ENCODE measurements at regions not wholly inside any gene's neighbourhood (a gene's known extent, or its start where the extent isn't known, plus 50 kb on each side); places are given as distances from the start of the nearest gene placed in this dataset.

DNA sequence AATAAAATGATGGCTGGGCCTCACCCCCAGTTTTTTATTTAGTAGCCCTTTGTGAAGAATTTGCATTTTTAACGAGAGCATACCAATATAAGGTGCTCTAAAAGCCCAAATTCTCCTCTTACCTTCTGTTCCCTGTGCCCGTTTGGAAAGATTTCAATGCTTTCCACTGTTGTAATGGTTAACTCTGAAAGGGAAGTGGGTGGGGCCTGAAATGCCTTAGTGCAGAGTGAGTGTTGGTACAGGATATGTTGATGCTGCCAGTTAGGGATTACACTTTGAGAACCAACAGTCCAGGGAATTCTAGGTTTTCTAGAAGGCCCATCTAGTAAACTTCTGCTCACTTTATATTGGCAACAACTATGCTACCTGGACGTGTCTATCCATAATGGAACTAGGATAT lies 562.7 kb upstream of the NRSN1 start:
- Histone ChIP-seq H3K4me2 (ENCODE audit: low read depth, low read length, poor library complexity, severe bottlenecking) (no peak overlapping the region), H3K27me3 (ENCODE audit: insufficient read depth, low read length, poor library complexity, severe bottlenecking) (no peaks in the 10 kb centered on the region), H3F3A (ENCODE audit: low read depth) (no peaks in the 10 kb centered on the region), H3K4me1 (ENCODE audit: insufficient read depth, low read length, poor library complexity, severe bottlenecking) (no peaks in the 10 kb centered on the region), H2AFZ (ENCODE audit: low read length) (no peak overlapping the region), H3K9ac (ENCODE audit: low read depth, low read length, poor library complexity, severe bottlenecking) (no peak overlapping the region), H3K79me2 (ENCODE audit: insufficient read depth, low read length) (no peaks in the 10 kb centered on the region), H3K4me3 (ENCODE audit: low read length, poor library complexity, severe bottlenecking) (no peak overlapping the region), H3K9me3 (ENCODE audit: insufficient read depth, low read depth, low read length) (no peaks in the 10 kb centered on the region; the same call in 1 of the 2 replicates), H4K20me1 (ENCODE audit: insufficient read depth, low read length, poor library complexity, severe bottlenecking) (no peaks in the 10 kb centered on the region), H3K36me3 (ENCODE audit: insufficient read depth, low read length) (no peaks in the 10 kb centered on the region), H3K9me2 (replicated peaks; ENCODE audit: low read depth, low read length) (no peaks in the 10 kb centered on the region)
- TF ChIP-seq, protein P1, sequence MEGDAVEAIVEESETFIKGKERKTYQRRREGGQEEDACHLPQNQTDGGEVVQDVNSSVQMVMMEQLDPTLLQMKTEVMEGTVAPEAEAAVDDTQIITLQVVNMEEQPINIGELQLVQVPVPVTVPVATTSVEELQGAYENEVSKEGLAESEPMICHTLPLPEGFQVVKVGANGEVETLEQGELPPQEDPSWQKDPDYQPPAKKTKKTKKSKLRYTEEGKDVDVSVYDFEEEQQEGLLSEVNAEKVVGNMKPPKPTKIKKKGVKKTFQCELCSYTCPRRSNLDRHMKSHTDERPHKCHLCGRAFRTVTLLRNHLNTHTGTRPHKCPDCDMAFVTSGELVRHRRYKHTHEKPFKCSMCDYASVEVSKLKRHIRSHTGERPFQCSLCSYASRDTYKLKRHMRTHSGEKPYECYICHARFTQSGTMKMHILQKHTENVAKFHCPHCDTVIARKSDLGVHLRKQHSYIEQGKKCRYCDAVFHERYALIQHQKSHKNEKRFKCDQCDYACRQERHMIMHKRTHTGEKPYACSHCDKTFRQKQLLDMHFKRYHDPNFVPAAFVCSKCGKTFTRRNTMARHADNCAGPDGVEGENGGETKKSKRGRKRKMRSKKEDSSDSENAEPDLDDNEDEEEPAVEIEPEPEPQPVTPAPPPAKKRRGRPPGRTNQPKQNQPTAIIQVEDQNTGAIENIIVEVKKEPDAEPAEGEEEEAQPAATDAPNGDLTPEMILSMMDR (conservative IDR thresholded peaks at IDR 0.05; ENCODE audit: low read length) = no peak
- no peak for TF ChIP-seq EZH2phosphoT487 (IDR thresholded peaks at IDR 0.05; ENCODE audit: borderline replicate concordance)

DNA sequence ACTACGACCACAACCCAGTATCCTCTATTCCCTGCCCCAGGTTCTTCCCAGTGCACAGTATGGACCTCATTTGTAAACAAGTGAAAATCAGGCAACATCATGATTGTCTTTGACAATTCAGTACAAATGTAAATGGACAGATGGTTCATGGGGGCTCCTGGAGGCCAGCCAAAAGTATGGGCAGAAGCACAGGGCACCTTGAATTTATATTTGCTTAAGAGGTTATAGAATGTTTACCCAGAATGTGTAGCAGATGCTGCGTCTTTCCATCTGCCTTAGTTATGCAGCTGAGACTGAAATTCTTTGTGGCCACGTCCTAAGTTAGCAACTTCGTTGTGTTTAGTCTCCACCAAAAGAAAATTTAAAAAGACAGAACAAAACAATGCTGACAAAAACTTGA lies 559.6 kb upstream of the NRSN1 start:
- no peak overlapping the region for H2AFZ ChIP-seq (ENCODE audit: low read length)
- TF ChIP-seq EZH2phosphoT487 (IDR thresholded peaks at IDR 0.05; ENCODE audit: borderline replicate concordance) = no peak
- TF ChIP-seq, protein P1 (conservative IDR thresholded peaks at IDR 0.05; ENCODE audit: low read length) = no peak
- H3K79me2 ChIP-seq (ENCODE audit: insufficient read depth, low read length) = no peaks in the 10 kb centered on the region
- H3K36me3 ChIP-seq (ENCODE audit: insufficient read depth, low read length) = no peaks in the 10 kb centered on the region
- H3K9me3 ChIP-seq (ENCODE audit: insufficient read depth, low read depth, low read length) = no peaks in the 10 kb centered on the region; the same call in 1 of the 2 replicates
- H3K4me3 ChIP-seq (ENCODE audit: low read length, poor library complexity, severe bottlenecking) = no peak overlapping the region
- H3K9me2 ChIP-seq (replicated peaks; ENCODE audit: low read depth, low read length) = no peaks in the 10 kb centered on the region
- H3K4me2 ChIP-seq (ENCODE audit: low read depth, low read length, poor library complexity, severe bottlenecking) = no peak overlapping the region
- H4K20me1 ChIP-seq (ENCODE audit: insufficient read depth, low read length, poor library complexity, severe bottlenecking) = no peaks in the 10 kb centered on the region
- H3F3A ChIP-seq (ENCODE audit: low read depth) = no peaks in the 10 kb centered on the region
- no peak overlapping the region for H3K9ac ChIP-seq (ENCODE audit: low read depth, low read length, poor library complexity, severe bottlenecking)
- no peaks in the 10 kb centered on the region for H3K27me3 ChIP-seq (ENCODE audit: insufficient read depth, low read length, poor library complexity, severe bottlenecking)
- no peaks in the 10 kb centered on the region for H3K4me1 ChIP-seq (ENCODE audit: insufficient read depth, low read length, poor library complexity, severe bottlenecking)

DNA sequence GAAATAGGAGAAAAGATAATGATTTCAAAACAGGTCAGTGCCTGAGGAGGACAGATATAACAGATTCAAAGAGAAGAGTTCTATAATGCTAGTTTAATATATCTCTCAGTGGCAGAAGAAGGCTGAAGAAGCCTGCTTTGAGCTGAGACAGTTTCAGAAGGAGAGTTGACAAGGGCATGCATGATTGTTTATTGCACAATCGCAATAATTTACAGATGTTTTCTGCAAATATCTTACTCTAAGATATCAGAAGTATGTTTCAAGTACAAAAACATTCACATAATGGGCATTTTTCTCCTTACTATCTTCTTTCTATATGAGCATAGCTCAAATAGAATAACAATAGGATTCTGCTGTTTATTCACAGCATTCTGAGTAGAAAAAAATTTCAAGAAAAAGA lies 557.7 kb upstream of the NRSN1 start:
- Histone ChIP-seq H3K79me2 (ENCODE audit: insufficient read depth, low read length) (no peaks in the 10 kb centered on the region), H3K27me3 (ENCODE audit: insufficient read depth, low read length, poor library complexity, severe bottlenecking) (no peaks in the 10 kb centered on the region), H3K4me1 (ENCODE audit: insufficient read depth, low read length, poor library complexity, severe bottlenecking) (no peaks in the 10 kb centered on the region), H3K9me3 (ENCODE audit: insufficient read depth, low read depth, low read length) (no peaks in the 10 kb centered on the region), H3K4me2 (ENCODE audit: low read depth, low read length, poor library complexity, severe bottlenecking) (no peak overlapping the region), H4K20me1 (ENCODE audit: insufficient read depth, low read length, poor library complexity, severe bottlenecking) (no peaks in the 10 kb centered on the region), H3K4me3 (ENCODE audit: low read length, poor library complexity, severe bottlenecking) (no peak overlapping the region), H3K9me2 (replicated peaks; ENCODE audit: low read depth, low read length) (no peaks in the 10 kb centered on the region), H3K36me3 (ENCODE audit: insufficient read depth, low read length) (no peaks in the 10 kb centered on the region), H3F3A (ENCODE audit: low read depth) (no peaks in the 10 kb centered on the region), H2AFZ (ENCODE audit: low read length) (no peak overlapping the region), H3K9ac (ENCODE audit: low read depth, low read length, poor library complexity, severe bottlenecking) (no peak overlapping the region)
- TF ChIP-seq, protein P1 (conservative IDR thresholded peaks at IDR 0.05; ENCODE audit: low read length) = no peak
- no peak for TF ChIP-seq EZH2phosphoT487 (IDR thresholded peaks at IDR 0.05; ENCODE audit: borderline replicate concordance)

All from Loucy (cell line).